ENCODE measurements at regions not wholly inside any gene's neighbourhood (a gene's known extent, or its start where the extent isn't known, plus 50 kb on each side); places are given as distances from the start of the nearest gene placed in this dataset.

DNA sequence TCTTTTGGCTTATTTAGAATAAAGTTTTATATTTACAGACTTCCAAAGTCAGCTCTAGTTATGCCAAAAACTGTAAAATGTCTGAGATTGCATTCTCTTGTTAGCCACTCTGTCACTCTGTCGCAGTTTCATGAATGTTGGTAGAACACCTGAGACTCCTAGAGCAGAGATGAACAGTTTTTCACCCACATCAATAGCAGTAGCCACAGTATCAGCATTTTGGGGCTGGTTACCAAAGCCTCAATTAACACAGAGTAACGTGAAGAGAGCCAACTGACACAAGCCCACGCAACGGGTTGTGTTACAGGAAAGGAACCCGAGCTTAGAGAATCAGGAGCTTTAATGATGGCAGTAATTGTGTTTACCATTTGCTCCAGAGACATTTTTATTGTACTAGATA is 443.0 kb upstream of the SLC39A10 start:
- TF ChIP-seq, protein P1, sequence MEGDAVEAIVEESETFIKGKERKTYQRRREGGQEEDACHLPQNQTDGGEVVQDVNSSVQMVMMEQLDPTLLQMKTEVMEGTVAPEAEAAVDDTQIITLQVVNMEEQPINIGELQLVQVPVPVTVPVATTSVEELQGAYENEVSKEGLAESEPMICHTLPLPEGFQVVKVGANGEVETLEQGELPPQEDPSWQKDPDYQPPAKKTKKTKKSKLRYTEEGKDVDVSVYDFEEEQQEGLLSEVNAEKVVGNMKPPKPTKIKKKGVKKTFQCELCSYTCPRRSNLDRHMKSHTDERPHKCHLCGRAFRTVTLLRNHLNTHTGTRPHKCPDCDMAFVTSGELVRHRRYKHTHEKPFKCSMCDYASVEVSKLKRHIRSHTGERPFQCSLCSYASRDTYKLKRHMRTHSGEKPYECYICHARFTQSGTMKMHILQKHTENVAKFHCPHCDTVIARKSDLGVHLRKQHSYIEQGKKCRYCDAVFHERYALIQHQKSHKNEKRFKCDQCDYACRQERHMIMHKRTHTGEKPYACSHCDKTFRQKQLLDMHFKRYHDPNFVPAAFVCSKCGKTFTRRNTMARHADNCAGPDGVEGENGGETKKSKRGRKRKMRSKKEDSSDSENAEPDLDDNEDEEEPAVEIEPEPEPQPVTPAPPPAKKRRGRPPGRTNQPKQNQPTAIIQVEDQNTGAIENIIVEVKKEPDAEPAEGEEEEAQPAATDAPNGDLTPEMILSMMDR (IDR thresholded peaks at IDR 0.05), result no peak
- H3K36me3 Mint-ChIP-seq (ENCODE audit: low read depth), result peaks cover 11% of the 10 kb centered on the region

DNA sequence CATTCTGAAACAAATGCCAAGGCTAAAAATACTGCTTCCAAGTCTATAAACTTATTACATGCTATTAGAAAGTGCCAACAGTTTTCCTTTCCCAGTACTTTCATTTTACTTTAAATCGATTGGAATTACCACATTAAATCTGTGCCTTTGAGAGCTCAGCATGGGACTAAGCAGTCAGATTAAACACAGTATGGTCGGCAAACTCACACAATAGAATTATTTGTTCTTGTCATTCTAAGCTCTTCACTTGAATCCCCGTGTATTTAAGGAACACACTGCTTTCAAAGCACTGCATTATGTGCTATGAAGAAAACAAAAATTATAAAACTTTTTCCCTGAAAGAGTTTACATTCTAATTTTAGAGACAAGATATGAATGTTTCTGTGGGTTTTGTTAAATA is 444.4 kb upstream of the SLC39A10 start:
- Mint-ChIP-seq H3K9me3 (peaks cover 13% of the 10 kb centered on the region), H3K4me1 (peaks cover 32% of the 10 kb centered on the region), H3K4me3 (no peak overlapping the region), H3K27ac (no peak overlapping the region), H3K36me3 (ENCODE audit: low read depth) (peaks cover 11% of the 10 kb centered on the region), H3K27me3 (ENCODE audit: low read depth, poor library complexity) (peaks cover 5% of the 10 kb centered on the region)
- TF ChIP-seq, protein P1 (IDR thresholded peaks at IDR 0.05), result no peak
- no peak for DNase-seq

More for the DNA sequence above, 443.0 kb upstream of the SLC39A10 start:
- Mint-ChIP-seq H3K4me1 (peaks cover 32% of the 10 kb centered on the region), H3K9me3 (peaks cover 9% of the 10 kb centered on the region), H3K27ac (peak overlapping the region; percentile 96), H3K4me3 (no peak overlapping the region), H3K27me3 (ENCODE audit: low read depth, poor library complexity) (peaks cover 5% of the 10 kb centered on the region)
- no peak for DNase-seq

DNA sequence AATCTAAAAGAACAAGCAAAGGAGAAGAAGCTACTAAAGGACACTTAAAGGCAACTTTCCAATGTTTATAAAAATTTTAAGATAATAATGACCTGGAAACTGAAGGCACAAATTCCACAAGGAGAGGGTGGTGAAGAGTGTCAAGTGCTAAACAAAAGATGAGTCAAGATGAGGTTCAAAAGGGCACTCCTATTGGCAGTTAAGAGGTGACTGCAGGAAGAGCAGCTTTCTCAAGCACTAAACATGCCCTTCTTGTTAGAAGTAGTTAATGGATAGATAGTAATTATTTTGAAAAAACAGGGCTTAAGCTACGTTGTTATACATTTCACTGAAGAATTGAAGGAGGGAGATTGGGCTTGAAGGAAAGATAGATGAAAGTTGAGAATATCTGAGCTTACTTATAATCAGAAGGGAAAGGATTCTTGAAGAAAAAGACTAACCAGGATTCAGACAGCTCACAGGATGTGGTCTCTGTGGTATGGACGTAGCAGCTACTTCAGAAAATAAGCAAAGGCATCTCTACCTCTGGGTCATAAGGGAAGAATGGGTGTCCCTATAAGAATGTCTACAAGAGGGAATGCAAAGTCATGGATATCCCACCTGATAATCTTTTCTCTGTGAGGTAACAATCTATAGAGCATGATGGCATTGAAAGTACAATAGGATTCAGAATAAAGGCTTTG is 454.7 kb upstream of the SLC39A10 start:
- no peaks in the 10 kb centered on the region for H3K9me3 Mint-ChIP-seq
- DNase-seq, result no peak
- H3K36me3 Mint-ChIP-seq (ENCODE audit: low read depth), result no peaks in the 10 kb centered on the region
- no peaks in the 10 kb centered on the region for H3K27me3 Mint-ChIP-seq (ENCODE audit: low read depth, poor library complexity)
- peaks cover 4% of the 10 kb centered on the region for H3K4me1 Mint-ChIP-seq
- no peak overlapping the region for H3K27ac Mint-ChIP-seq
- H3K4me3 Mint-ChIP-seq, result no peak overlapping the region
- TF ChIP-seq, protein P1 (IDR thresholded peaks at IDR 0.05), result no peak

DNA sequence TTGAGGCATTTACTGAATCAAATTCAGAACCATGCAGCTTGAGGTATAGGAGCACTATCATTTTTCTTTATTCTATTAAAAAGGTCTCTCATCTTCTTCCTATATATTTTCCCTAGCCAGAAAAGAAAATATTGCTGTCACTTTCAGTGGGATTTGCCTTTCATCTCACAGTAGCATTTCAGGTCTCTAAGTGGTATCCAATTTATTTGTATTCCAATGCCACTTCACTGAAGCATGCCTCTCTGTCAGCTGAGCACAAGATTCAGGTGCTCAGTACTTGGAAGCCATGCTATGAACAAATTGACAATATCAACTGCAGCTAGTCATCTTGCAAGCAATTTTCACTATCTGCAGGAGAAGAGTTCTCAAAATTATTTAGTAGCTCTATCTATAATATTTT is 457.2 kb upstream of the SLC39A10 start:
- TF ChIP-seq, protein P1 (IDR thresholded peaks at IDR 0.05), result no peak
- Mint-ChIP-seq H3K4me3 (no peak overlapping the region), H3K9me3 (no peaks in the 10 kb centered on the region), H3K4me1 (peaks cover 4% of the 10 kb centered on the region), H3K27ac (no peak overlapping the region), H3K36me3 (ENCODE audit: low read depth) (no peaks in the 10 kb centered on the region), H3K27me3 (ENCODE audit: low read depth, poor library complexity) (no peaks in the 10 kb centered on the region)
- no peak for DNase-seq

DNA sequence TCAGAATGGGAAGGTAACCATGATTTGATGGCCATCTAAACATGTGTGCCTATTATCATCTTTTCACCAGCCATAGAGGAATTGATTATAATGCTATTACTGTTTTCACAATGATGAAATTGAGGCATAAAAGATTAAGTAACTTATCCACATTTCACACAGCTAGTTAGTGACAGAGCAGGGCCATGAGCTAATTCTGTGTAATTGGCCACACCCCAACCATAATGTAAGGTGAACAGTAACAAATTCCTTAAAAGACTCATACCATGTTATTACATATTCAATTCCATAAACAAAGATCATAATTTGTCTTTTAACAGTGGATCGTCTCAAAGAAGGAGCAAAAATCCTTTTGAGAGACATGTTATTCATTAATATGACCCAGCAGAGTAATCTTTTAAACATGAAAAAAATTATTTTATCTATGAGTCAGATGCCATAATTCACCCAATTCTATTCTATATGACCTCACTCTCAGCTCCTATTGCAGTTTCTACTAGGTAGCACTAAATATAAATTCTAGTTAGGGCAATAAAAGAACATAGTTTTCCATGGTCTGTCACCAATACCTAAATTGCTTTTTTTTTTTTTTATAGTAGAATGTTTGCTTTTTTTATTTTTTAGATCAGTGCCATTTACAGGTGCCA is 475.8 kb upstream of the SLC39A10 start:
- H3K9me3 Mint-ChIP-seq, result peaks cover 3% of the 10 kb centered on the region
- no peak overlapping the region for H3K4me3 Mint-ChIP-seq
- no peaks in the 10 kb centered on the region for H3K36me3 Mint-ChIP-seq (ENCODE audit: low read depth)
- no peak for DNase-seq
- no peak overlapping the region for H3K27ac Mint-ChIP-seq
- H3K4me1 Mint-ChIP-seq, result no peaks in the 10 kb centered on the region
- no peaks in the 10 kb centered on the region for H3K27me3 Mint-ChIP-seq (ENCODE audit: low read depth, poor library complexity)
- TF ChIP-seq, protein P1 (IDR thresholded peaks at IDR 0.05), result no peak

DNA sequence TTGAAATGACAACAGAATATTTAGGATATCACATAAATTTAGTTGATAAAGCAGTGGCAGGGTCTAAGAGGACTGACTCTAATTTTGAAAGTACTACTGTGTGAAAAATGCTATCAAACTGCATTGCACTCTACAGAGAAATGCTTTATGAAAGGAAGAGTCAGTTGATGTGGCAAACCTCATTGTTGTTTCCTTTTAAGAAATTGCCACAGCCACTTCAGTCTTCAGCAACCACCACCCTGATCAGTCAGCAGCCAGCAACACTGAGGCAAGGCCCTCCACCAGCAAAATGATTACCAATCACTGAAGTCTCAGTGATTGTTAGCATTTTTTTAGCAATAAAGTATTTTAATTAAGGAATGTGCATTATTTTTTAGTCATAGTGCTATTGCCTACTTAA is 488.7 kb upstream of the SLC39A10 start:
- no peak for DNase-seq
- H3K9me3 Mint-ChIP-seq, result peaks cover 12% of the 10 kb centered on the region
- no peaks in the 10 kb centered on the region for H3K4me1 Mint-ChIP-seq
- no peak overlapping the region for H3K27ac Mint-ChIP-seq
- no peak overlapping the region for H3K4me3 Mint-ChIP-seq
- no peaks in the 10 kb centered on the region for H3K27me3 Mint-ChIP-seq (ENCODE audit: low read depth, poor library complexity)
- TF ChIP-seq, protein P1 (IDR thresholded peaks at IDR 0.05), result no peak
- no peaks in the 10 kb centered on the region for H3K36me3 Mint-ChIP-seq (ENCODE audit: low read depth)
